Left lung (tissue), 4 donors: ENCODE measurements at regions not wholly inside any gene's neighbourhood (a gene's known extent, or its start where the extent isn't known, plus 50 kb on each side); places are given as distances from the start of the nearest gene placed in this dataset.
A peak's percentile ranks its signal among the peaks of the same experiment; 100 is the strongest.

Experiments
- ATAC-seq: fragments of 200-7000 bp; cut with Tn5 transposase; one replicate; pipeline ENCODE4 v1.9.1; 2020; ENCODE audit warnings: moderate library complexity
- DNase-seq, 4 donors: peaks; one replicate each; pipeline ENCODE4 v3.0.0-alpha.2; 2013 to 2020
- H3K27ac ChIP-seq, 2 donors: fragments of 200-600 bp; sonication (generic) in 1 of 2; one replicate each; pipeline versions ENCODE4 v1.5.0 to v1.8.0; 2020 to 2021
- H3K27me3 ChIP-seq, 2 donors: fragments of 200-600 bp; sonication (generic) in 1 of 2; one replicate each; pipeline versions ENCODE4 v1.5.0 to v1.8.0; 2020 to 2021
- H3K36me3 ChIP-seq, 2 donors: fragments of 200-600 bp; sonication (generic) in 1 of 2; one replicate each; pipeline versions ENCODE4 v1.5.0 to v1.8.0; 2020 to 2021
- H3K4me1 ChIP-seq, 2 donors: fragments of 200-600 bp; one replicate each; pipeline ENCODE4 v1.8.0; 2021
- H3K4me3 ChIP-seq, 2 donors: fragments of 200-600 bp; sonication (generic) in 1 of 2; one replicate each; pipeline versions ENCODE4 v1.5.0 to v1.8.0; 2020 to 2021; ENCODE audit warnings: mild to moderate bottlenecking in 1 of 2
- H3K9me3 ChIP-seq, 2 donors: fragments of 200-600 bp; sonication (generic) in 1 of 2; one replicate each; pipeline versions ENCODE4 v1.5.0 to v1.8.0; 2020 to 2021
- CTCF ChIP-seq, 2 donors: fragments of 200-600 bp; sonication (generic) in 1 of 2; IDR thresholded peaks; one replicate each; pipeline versions ENCODE4 v1.5.0 to v1.8.0; 2021; ENCODE audit warnings: antibody characterized with exemption in 2 of 2
- intact Hi-C, 2 donors: fragments of 100-400 bp; cut with DNase I; formaldehyde crosslinking; loops; one replicate each; pipeline versions ENCODE4 v1.11.2 to v1.14.2; 2022
- donor health status: DM: no; HTN: yes; CAD: no.
- donor health status: DM: no; HTN: no; CAD: no.

GRCh38 chr7:130950741-130951140 is 216.7 kb upstream of the KLF14 start:
- ATAC-seq (no peak), DNase-seq (no peak)
- Histone ChIP-seq H3K9me3 (no peaks in the 10 kb centered on the region), H3K4me3 (no peak overlapping the region), H3K27me3 (no peaks in the 10 kb centered on the region), H3K36me3 (peaks cover 0 to 20% of the 10 kb centered on the region in 2 donors), H3K27ac (peak overlapping the region in 1 of 2 donors; percentile 5), H3K4me1 (peaks cover 0 to 41% of the 10 kb centered on the region in 2 donors)
- intact Hi-C loops, result no loop called here
- TF ChIP-seq CTCF (IDR thresholded peaks at IDR 0.05), result no peak

- intact Hi-C loops, result no loop called here
- H3K9me3 ChIP-seq, result no peaks in the 10 kb centered on the region
- H3K27ac ChIP-seq, result peak overlapping the region in 1 of 2 donors; percentile 5
- ATAC-seq, result no peak
- TF ChIP-seq CTCF (IDR thresholded peaks at IDR 0.05), result no peak
- H3K4me1 ChIP-seq, result peaks cover under 1 to 41% of the 10 kb centered on the region in 2 donors
- no peaks in the 10 kb centered on the region for H3K27me3 ChIP-seq
- H3K4me3 ChIP-seq, result no peak overlapping the region
- peaks cover 0 to 20% of the 10 kb centered on the region in 2 donors for H3K36me3 ChIP-seq
- DNase-seq, result no peak
Observed at GRCh38 chr7:130951303-130951975, 217.4 kb upstream of the KLF14 start.

GRCh38 chr7:130951976-130952876 is 218.2 kb upstream of the KLF14 start:
- TF ChIP-seq CTCF (IDR thresholded peaks at IDR 0.05), result no peak
- Histone ChIP-seq H3K4me1 (peaks cover 8 to 46% of the 10 kb centered on the region in 2 donors), H3K27ac (peak overlapping the region in 1 of 2 donors; percentile 13), H3K9me3 (no peaks in the 10 kb centered on the region), H3K27me3 (no peaks in the 10 kb centered on the region), H3K4me3 (no peak overlapping the region), H3K36me3 (peaks cover 0 to 20% of the 10 kb centered on the region in 2 donors)
- intact Hi-C loops, result no loop called here
- DNase-seq (no peak), ATAC-seq (no peak)

- no peak overlapping the region for H3K4me3 ChIP-seq
- DNase-seq, result no peak
- peaks cover 0 to 21% of the 10 kb centered on the region in 2 donors for H3K36me3 ChIP-seq
- no peaks in the 10 kb centered on the region for H3K27me3 ChIP-seq
- no peak for ATAC-seq
- TF ChIP-seq CTCF (IDR thresholded peaks at IDR 0.05), result no peak
- intact Hi-C loops, result no loop called here
- H3K4me1 ChIP-seq, result peaks cover 10 to 51% of the 10 kb centered on the region in 2 donors
- H3K9me3 ChIP-seq, result no peaks in the 10 kb centered on the region
- H3K27ac ChIP-seq, result no peak overlapping the region
Observed at GRCh38 chr7:130953196-130953595, 219.2 kb upstream of the KLF14 start.

GRCh38 chr7:130954918-130955564 is 221.0 kb upstream of the KLF14 start:
- Histone ChIP-seq H3K4me1 (peaks cover 10 to 56% of the 10 kb centered on the region in 2 donors), H3K27ac (no peak overlapping the region), H3K4me3 (no peak overlapping the region), H3K9me3 (no peaks in the 10 kb centered on the region), H3K36me3 (peaks cover 0 to 30% of the 10 kb centered on the region in 2 donors), H3K27me3 (no peaks in the 10 kb centered on the region)
- intact Hi-C loops, result no loop called here
- no peak for ATAC-seq
- DNase-seq, result no peak
- no peak for TF ChIP-seq CTCF (IDR thresholded peaks at IDR 0.05)
